HEK293 (cell line): ENCODE measurements at regions not wholly inside any gene's neighbourhood (a gene's known extent, or its start where the extent isn't known, plus 50 kb on each side); places are given as distances from the start of the nearest gene placed in this dataset.

Experiments
- EGR2 ChIP-seq: fragments of 450-650 bp; formaldehyde crosslinking; IDR thresholded peaks from 2 replicates; pipeline ENCODE4 v1.5.1; 2016; ENCODE audit warnings: low read depth, missing biosample characterization, missing genetic modification characterization
- RBAK ChIP-seq: fragments of 450-650 bp; formaldehyde crosslinking; IDR thresholded peaks from 2 replicates; pipeline ENCODE4 v1.5.1; 2016; ENCODE audit warnings: missing biosample characterization, missing genetic modification characterization
- ZNF138 ChIP-seq: fragments of 450-650 bp; formaldehyde crosslinking; IDR thresholded peaks from 2 replicates; pipeline ENCODE4 v1.5.1; 2016; ENCODE audit warnings: missing biosample characterization, missing genetic modification characterization, borderline replicate concordance
- ZSCAN18 ChIP-seq: fragments of 450-650 bp; formaldehyde crosslinking; IDR thresholded peaks from 2 replicates; pipeline ENCODE4 v1.5.1; 2016; ENCODE audit warnings: missing biosample characterization, missing genetic modification characterization
- TF ChIP-seq, protein P1 (sequence below): sonication (generic); formaldehyde crosslinking; IDR thresholded peaks from 2 replicates; pipeline ENCODE4 v1.8.1; 2022; ENCODE audit warnings: mild to moderate bottlenecking, moderate library complexity, missing genetic modification reagents

DNA sequence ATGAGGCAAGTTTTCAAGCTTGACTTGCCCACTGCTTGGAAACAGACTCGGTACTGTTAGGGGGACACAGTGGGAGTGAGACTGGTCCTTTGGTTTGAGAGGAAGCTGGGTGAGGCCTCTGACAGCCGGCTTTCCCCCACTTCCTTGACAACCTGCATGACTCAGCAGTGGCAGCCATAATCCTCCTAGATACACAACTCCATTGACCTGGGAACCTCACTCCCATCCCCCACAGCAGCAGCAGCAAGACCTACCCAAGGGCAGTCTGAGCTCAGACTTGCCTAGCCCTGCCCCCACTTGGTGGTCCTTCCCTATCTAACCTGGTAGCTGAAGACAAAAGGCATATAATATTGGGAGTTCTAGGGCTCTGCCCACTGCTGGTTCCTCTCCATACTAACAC lies 1043.5 kb upstream of the ALCAM start:
- TF ChIP-seq ZSCAN18 (tag by site-specific recombination), result no peak
- TF ChIP-seq RBAK (tag by site-specific recombination), result no peak
- no peak for TF ChIP-seq EGR2 (tag by site-specific recombination)
- no peak for TF ChIP-seq ZNF138 (tag by site-specific recombination)
- TF ChIP-seq, protein P1, sequence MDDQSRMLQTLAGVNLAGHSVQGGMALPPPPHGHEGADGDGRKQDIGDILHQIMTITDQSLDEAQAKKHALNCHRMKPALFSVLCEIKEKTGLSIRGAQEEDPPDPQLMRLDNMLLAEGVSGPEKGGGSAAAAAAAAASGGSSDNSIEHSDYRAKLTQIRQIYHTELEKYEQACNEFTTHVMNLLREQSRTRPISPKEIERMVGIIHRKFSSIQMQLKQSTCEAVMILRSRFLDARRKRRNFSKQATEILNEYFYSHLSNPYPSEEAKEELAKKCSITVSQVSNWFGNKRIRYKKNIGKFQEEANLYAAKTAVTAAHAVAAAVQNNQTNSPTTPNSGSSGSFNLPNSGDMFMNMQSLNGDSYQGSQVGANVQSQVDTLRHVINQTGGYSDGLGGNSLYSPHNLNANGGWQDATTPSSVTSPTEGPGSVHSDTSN (CRISPR knock-in tag), result no peak
